Lower leg skin (tissue), 3 donors: ENCODE measurements at regions not wholly inside any gene's neighbourhood (a gene's known extent, or its start where the extent isn't known, plus 50 kb on each side); places are given as distances from the start of the nearest gene placed in this dataset.

Experiments used
- POLR2A ChIP-seq, 2 donors: fragments of 450-650 bp; IDR thresholded peaks; one replicate each; pipeline ENCODE4 v1.6.1; 2016 to 2017; ENCODE audit warnings: antibody characterized with exemption in 2 of 2, mild to moderate bottlenecking in 1 of 2, moderate library complexity in 1 of 2
- TF ChIP-seq, protein P1 (sequence below), 3 donors: fragments of 450-650 bp; IDR thresholded peaks; one replicate each; pipeline ENCODE4 v1.5.1; 2016; ENCODE audit warnings: antibody characterized with exemption in 3 of 3, mild to moderate bottlenecking in 3 of 3, moderate library complexity in 2 of 3

DNA sequence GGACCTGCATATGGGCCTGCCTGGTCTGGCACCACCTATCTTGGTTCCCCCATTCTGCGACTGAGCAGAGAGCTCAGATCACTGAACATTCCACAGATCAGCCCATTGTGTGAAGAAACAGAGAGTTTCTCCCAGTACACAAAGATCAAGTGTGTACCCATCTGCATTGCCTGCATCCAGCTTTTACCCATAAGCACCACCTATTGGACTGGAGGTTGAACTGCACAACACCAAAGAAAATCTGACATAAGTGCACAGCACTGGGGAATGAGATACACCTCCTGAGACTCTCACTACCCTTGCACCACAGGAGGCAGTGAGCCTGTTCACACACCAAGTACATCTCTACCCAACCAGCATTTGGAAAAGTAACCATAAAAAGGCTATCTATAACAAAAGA, 362.6 kb upstream of the CLEC14A start:
- TF ChIP-seq, protein P1, sequence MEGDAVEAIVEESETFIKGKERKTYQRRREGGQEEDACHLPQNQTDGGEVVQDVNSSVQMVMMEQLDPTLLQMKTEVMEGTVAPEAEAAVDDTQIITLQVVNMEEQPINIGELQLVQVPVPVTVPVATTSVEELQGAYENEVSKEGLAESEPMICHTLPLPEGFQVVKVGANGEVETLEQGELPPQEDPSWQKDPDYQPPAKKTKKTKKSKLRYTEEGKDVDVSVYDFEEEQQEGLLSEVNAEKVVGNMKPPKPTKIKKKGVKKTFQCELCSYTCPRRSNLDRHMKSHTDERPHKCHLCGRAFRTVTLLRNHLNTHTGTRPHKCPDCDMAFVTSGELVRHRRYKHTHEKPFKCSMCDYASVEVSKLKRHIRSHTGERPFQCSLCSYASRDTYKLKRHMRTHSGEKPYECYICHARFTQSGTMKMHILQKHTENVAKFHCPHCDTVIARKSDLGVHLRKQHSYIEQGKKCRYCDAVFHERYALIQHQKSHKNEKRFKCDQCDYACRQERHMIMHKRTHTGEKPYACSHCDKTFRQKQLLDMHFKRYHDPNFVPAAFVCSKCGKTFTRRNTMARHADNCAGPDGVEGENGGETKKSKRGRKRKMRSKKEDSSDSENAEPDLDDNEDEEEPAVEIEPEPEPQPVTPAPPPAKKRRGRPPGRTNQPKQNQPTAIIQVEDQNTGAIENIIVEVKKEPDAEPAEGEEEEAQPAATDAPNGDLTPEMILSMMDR (IDR thresholded peaks at IDR 0.05), result no peak
- TF ChIP-seq POLR2A (IDR thresholded peaks at IDR 0.05), result no peak
